ENCODE measurements at regions not wholly inside any gene's neighbourhood (a gene's known extent, or its start where the extent isn't known, plus 50 kb on each side); places are given as distances from the start of the nearest gene placed in this dataset.

DNA sequence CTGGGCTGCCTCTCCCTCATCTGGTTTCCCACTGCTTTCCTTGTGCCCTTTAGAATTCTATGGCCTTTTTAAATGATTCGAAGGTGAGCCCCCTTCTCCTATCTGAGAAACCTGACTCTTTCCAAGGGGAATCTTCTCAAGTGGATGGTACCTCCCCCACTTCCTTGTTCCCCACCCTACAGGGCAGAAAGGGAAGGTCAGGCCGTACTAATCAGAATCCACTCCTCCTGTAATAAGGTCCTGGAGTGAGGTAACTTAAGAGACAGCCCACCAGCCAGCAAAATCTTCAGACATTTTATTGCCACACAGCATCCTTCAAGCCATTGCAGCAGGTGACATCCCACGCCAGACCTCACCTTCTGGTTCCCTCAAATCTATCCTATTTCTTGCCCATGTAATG lies 84.5 kb downstream of the MINAR1 start:
- DNase-seq (no peak), ATAC-seq (no peak)
- CTCF ChIA-PET = no interaction called here
- Mint-ChIP-seq H3K4me1 (no peaks in the 10 kb centered on the region), H3K9me3 (ENCODE audit: low read depth) (no peaks in the 10 kb centered on the region), H3K27ac (no peak overlapping the region), H3K4me3 (no peak overlapping the region), H3K27me3 (peaks cover 11% of the 10 kb centered on the region), H3K36me3 (ENCODE audit: low read depth) (no peaks in the 10 kb centered on the region)
- intact Hi-C loops (cut with DNase I, micrococcal nuclease) = no loop called here
- POLR2A ChIA-PET = interaction anchor here (0.6 kb wide), 1 partner anchor 37 kb away, joined by 3 read pairs; no protein-coding TSS in a partner anchor

DNA sequence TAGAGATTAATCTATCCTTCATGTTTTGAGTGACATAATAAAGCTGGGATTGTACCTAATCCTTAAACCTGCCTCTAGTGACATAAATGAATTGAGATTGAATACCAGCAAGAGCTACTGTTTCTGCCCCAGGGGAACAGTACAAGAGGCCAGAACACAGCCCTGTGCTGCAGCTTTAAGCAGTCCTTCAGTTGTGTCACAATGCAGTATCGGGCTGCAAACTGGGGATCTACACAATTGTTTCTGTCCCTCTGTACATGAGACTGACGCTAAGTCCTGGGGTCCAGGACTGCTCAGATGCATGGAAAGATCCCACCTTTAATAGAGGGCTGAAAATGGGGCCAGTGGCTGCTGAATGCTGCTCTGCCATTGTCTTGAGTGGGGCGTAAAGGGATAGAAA lies 87.5 kb downstream of the MINAR1 start:
- Mint-ChIP-seq H3K27ac (no peak overlapping the region), H3K9me3 (ENCODE audit: low read depth) (no peaks in the 10 kb centered on the region), H3K27me3 (peaks cover 11% of the 10 kb centered on the region), H3K4me3 (no peak overlapping the region), H3K4me1 (no peaks in the 10 kb centered on the region), H3K36me3 (ENCODE audit: low read depth) (no peaks in the 10 kb centered on the region)
- no peak for DNase-seq
- ChIA-PET POLR2A (no interaction called here), CTCF (interaction anchor here (0.9 kb wide), 1 partner anchor 10 kb away, joined by 3 read pairs; no protein-coding TSS in a partner anchor)
- ATAC-seq = no peak
- intact Hi-C loops (cut with DNase I, micrococcal nuclease) = no loop called here

DNA sequence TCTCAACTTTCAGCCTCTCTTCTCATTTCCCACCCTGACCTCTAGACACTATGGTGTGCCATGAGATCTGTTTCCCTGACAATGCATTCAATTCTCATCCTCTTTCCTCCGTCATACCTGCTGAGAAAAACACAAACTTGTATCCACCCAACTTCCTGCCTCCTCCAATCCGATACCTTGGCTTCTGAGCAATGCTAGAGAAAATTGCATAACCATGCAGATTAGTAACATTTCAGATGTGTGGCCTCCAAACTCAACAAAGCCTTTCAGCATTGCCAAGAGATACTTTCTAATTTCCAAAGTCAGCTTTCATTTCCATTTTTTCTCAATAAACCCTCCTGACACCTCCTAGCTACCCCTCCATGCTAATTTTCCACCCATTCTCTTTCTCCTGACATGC lies 88.5 kb downstream of the MINAR1 start:
- ChIA-PET CTCF (interaction anchor here (1.1 kb wide), 1 partner anchor 139 kb away, joined by 3 read pairs; no protein-coding TSS in a partner anchor), POLR2A (no interaction called here)
- H3K27me3 Mint-ChIP-seq = peaks cover 11% of the 10 kb centered on the region
- ATAC-seq (no peak), DNase-seq (no peak)
- no peak overlapping the region for H3K4me3 Mint-ChIP-seq
- no peak overlapping the region for H3K27ac Mint-ChIP-seq
- intact Hi-C loops (cut with DNase I, micrococcal nuclease) = no loop called here
- no peaks in the 10 kb centered on the region for H3K36me3 Mint-ChIP-seq (ENCODE audit: low read depth)
- H3K9me3 Mint-ChIP-seq (ENCODE audit: low read depth) = no peaks in the 10 kb centered on the region
- no peaks in the 10 kb centered on the region for H3K4me1 Mint-ChIP-seq

DNA sequence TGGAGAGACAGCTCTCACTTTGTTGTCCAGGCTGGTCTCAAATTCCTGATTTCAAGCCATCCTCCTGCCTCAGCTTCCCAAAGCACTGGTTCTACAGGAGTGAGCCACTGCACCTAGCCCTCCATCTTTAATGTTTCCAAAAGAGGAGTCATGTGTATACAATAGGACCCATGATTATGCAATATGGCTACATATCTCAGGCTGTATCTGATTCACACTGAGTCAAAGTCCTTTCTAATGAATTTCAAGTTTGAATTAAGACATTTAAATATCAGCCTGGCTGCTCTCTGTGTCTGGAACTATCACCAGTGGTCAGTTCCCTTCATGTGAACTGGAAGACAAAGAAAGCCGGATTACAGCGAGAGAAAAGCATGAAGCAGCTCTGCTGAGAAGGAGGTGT lies 90.5 kb downstream of the MINAR1 start:
- ChIA-PET POLR2A (no interaction called here), CTCF (no interaction called here)
- no peaks in the 10 kb centered on the region for H3K9me3 Mint-ChIP-seq (ENCODE audit: low read depth)
- no peak for DNase-seq
- no peak for ATAC-seq
- H3K27ac Mint-ChIP-seq = no peak overlapping the region
- intact Hi-C loops (cut with DNase I, micrococcal nuclease) = no loop called here
- H3K4me3 Mint-ChIP-seq = no peak overlapping the region
- no peaks in the 10 kb centered on the region for H3K36me3 Mint-ChIP-seq (ENCODE audit: low read depth)
- H3K4me1 Mint-ChIP-seq = no peaks in the 10 kb centered on the region
- peaks cover 4% of the 10 kb centered on the region for H3K27me3 Mint-ChIP-seq

- H3K4me1 Mint-ChIP-seq = no peaks in the 10 kb centered on the region
- DNase-seq = no peak
- H3K27ac Mint-ChIP-seq = no peak overlapping the region
- POLR2A ChIA-PET = no interaction called here
- intact Hi-C loops (cut with DNase I, micrococcal nuclease) = no loop called here
- CTCF ChIA-PET = no interaction called here
- peaks cover 4% of the 10 kb centered on the region for H3K27me3 Mint-ChIP-seq
- no peak for ATAC-seq
- no peaks in the 10 kb centered on the region for H3K9me3 Mint-ChIP-seq (ENCODE audit: low read depth)
- no peak overlapping the region for H3K4me3 Mint-ChIP-seq
- H3K36me3 Mint-ChIP-seq (ENCODE audit: low read depth) = no peaks in the 10 kb centered on the region
Measured at GRCh38 chr15:79523266-79523665, 91.1 kb downstream of the MINAR1 start.

GRCh38 chr15:79524531-79524930 lies 92.4 kb downstream of the MINAR1 start:
- Mint-ChIP-seq H3K27me3 (peaks cover 5% of the 10 kb centered on the region), H3K9me3 (ENCODE audit: low read depth) (no peaks in the 10 kb centered on the region), H3K4me3 (no peak overlapping the region), H3K27ac (no peak overlapping the region), H3K4me1 (no peaks in the 10 kb centered on the region), H3K36me3 (ENCODE audit: low read depth) (no peaks in the 10 kb centered on the region)
- DNase-seq (no peak), ATAC-seq (no peak)
- ChIA-PET POLR2A (no interaction called here), CTCF (no interaction called here)
- intact Hi-C loops (cut with DNase I, micrococcal nuclease) = no loop called here

DNA sequence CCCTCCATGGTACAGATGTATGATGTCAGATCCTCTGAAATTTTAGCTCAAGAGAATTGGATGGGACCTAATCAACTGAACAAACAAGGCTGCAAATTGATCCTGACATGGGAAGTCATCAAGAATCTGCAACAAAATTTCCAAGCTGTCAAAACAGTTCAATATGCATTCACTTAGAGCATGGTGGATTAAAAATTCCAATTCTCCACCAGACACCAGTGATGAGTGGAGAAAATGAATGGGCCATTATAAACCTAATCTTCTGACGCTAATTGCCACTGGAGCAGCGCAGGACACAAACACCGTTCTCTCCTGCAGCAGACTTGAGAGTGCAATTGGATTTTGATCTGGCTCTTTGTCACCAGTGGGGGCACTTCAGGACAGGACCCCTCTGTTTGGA lies 94.2 kb downstream of the MINAR1 start:
- POLR2A ChIA-PET = no interaction called here
- peaks cover 8% of the 10 kb centered on the region for H3K27me3 Mint-ChIP-seq
- H3K4me3 Mint-ChIP-seq = no peak overlapping the region
- intact Hi-C loops (cut with DNase I, micrococcal nuclease) = no loop called here
- no peaks in the 10 kb centered on the region for H3K4me1 Mint-ChIP-seq
- ATAC-seq (no peak), DNase-seq (no peak)
- no peaks in the 10 kb centered on the region for H3K9me3 Mint-ChIP-seq (ENCODE audit: low read depth)
- no peak overlapping the region for H3K27ac Mint-ChIP-seq
- no peaks in the 10 kb centered on the region for H3K36me3 Mint-ChIP-seq (ENCODE audit: low read depth)
- CTCF ChIA-PET = interaction anchor here (0.5 to 1.0 kb wide), 4 partner anchors 21 to 511 kb away, joined by 3 to 4 read pairs (median 3); no protein-coding TSS in a partner anchor

- H3K9me3 Mint-ChIP-seq (ENCODE audit: low read depth) = no peaks in the 10 kb centered on the region
- POLR2A ChIA-PET = no interaction called here
- no peaks in the 10 kb centered on the region for H3K36me3 Mint-ChIP-seq (ENCODE audit: low read depth)
- peaks cover 11% of the 10 kb centered on the region for H3K27me3 Mint-ChIP-seq
- intact Hi-C loops (cut with DNase I, micrococcal nuclease) = no loop called here
- no peak overlapping the region for H3K4me3 Mint-ChIP-seq
- H3K27ac Mint-ChIP-seq = no peak overlapping the region
- no peaks in the 10 kb centered on the region for H3K4me1 Mint-ChIP-seq
- ATAC-seq (no peak), DNase-seq (no peak)
- CTCF ChIA-PET = no interaction called here
Measured at GRCh38 chr15:79527821-79528220, 95.7 kb downstream of the MINAR1 start.

DNA sequence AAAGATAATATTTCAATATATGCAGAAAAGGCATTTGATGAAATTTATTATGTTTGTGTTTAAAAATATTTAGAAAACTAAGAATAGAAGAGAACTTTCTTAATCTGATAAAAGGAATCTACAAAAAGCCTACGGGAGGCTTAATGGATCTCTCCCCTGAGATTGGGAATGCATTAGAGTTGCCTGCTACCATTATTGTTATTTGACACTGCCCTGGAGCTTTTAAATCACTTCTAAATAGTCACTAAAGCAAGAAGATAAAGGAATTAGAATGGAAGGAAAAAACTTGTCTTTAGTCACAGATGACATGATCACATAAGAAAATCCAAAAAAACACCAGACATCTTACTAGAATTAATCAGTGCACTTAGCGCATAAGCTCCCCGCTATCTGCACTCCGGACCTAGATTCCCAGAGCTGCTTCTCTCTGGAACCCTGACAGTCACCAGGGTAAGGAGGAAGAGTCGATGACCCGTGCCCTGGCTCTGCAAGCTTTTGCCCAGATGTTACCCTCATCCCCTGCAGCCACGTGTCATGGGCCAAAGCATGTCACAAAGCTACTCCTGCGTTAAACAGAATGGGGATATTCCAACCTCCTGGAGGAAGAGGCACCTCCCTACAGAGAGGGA lies 97.1 kb downstream of the MINAR1 start:
- Mint-ChIP-seq H3K4me1 (no peaks in the 10 kb centered on the region), H3K27ac (no peak overlapping the region), H3K36me3 (ENCODE audit: low read depth) (no peaks in the 10 kb centered on the region), H3K27me3 (peaks cover 11% of the 10 kb centered on the region), H3K4me3 (no peak overlapping the region), H3K9me3 (ENCODE audit: low read depth) (no peaks in the 10 kb centered on the region)
- no peak for ATAC-seq
- intact Hi-C loops (cut with DNase I, micrococcal nuclease) = no loop called here
- ChIA-PET POLR2A (no interaction called here), CTCF (interaction anchor here (1.2 kb wide), 1 partner anchor 10 kb away, joined by 3 read pairs; no protein-coding TSS in a partner anchor)
- no peak for DNase-seq

- Mint-ChIP-seq H3K27ac (no peak overlapping the region), H3K36me3 (ENCODE audit: low read depth) (no peaks in the 10 kb centered on the region), H3K4me1 (no peaks in the 10 kb centered on the region), H3K4me3 (no peak overlapping the region), H3K9me3 (ENCODE audit: low read depth) (no peaks in the 10 kb centered on the region), H3K27me3 (peaks cover 10% of the 10 kb centered on the region)
- POLR2A ChIA-PET = no interaction called here
- CTCF ChIA-PET = no interaction called here
- DNase-seq (no peak), ATAC-seq (no peak)
- intact Hi-C loops (cut with DNase I, micrococcal nuclease) = no loop called here
Measured at GRCh38 chr15:79535536-79535935, 103.4 kb downstream of the MINAR1 start.

- DNase-seq = no peak
- Mint-ChIP-seq H3K36me3 (ENCODE audit: low read depth) (no peaks in the 10 kb centered on the region), H3K4me1 (no peaks in the 10 kb centered on the region), H3K9me3 (ENCODE audit: low read depth) (no peaks in the 10 kb centered on the region), H3K27ac (no peak overlapping the region), H3K27me3 (peaks cover 6% of the 10 kb centered on the region), H3K4me3 (no peak overlapping the region)
- ChIA-PET CTCF (no interaction called here), POLR2A (no interaction called here)
- intact Hi-C loops (cut with DNase I, micrococcal nuclease) = no loop called here
- ATAC-seq = no peak
Measured at GRCh38 chr15:79538527-79538926, 106.4 kb downstream of the MINAR1 start.

DNA sequence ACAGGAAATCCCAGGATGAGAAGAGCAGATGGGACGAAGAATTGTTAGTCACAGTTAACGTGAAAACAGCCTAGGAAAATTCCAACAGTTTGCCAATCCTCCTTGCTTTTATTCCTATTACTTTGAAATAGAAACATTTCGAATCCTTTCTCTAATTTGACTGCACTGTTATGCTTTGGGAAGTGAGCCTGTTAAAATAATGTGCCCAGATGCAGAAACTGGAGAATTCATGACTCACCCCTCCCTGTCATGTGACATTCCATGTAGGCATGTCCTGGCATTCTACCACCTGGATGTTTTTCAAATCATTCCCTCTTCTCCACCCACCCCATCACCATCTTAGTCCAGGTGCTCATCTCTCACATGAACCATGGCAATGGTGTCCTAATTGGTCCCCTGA lies 107.3 kb downstream of the MINAR1 start:
- H3K36me3 Mint-ChIP-seq (ENCODE audit: low read depth) = no peaks in the 10 kb centered on the region
- no peak for ATAC-seq
- H3K27ac Mint-ChIP-seq = no peak overlapping the region
- H3K4me3 Mint-ChIP-seq = no peak overlapping the region
- DNase-seq = no peak
- H3K27me3 Mint-ChIP-seq = peaks cover 6% of the 10 kb centered on the region
- no peaks in the 10 kb centered on the region for H3K9me3 Mint-ChIP-seq (ENCODE audit: low read depth)
- no peaks in the 10 kb centered on the region for H3K4me1 Mint-ChIP-seq
- ChIA-PET POLR2A (no interaction called here), CTCF (no interaction called here)
- intact Hi-C loops (cut with DNase I, micrococcal nuclease) = no loop called here

GRCh38 chr15:79540551-79540950 lies 108.4 kb downstream of the MINAR1 start:
- Mint-ChIP-seq H3K4me3 (no peak overlapping the region), H3K4me1 (no peaks in the 10 kb centered on the region), H3K27ac (no peak overlapping the region), H3K36me3 (ENCODE audit: low read depth) (no peaks in the 10 kb centered on the region), H3K9me3 (ENCODE audit: low read depth) (no peaks in the 10 kb centered on the region), H3K27me3 (peaks cover 6% of the 10 kb centered on the region)
- no peak for DNase-seq
- CTCF ChIA-PET = interaction anchor here (0.6 kb wide), 1 partner anchor 629 kb away, joined by 3 read pairs; no protein-coding TSS in a partner anchor
- no peak for ATAC-seq
- POLR2A ChIA-PET = no interaction called here
- intact Hi-C loops (cut with DNase I, micrococcal nuclease) = no loop called here

Data from activated CD4-positive, alpha-beta T cell treated with anti-CD3 and anti-CD28 coated beads for 36 hours (primary cell).